SK-N-SH (cell line): ENCODE measurements at regions not wholly inside any gene's neighbourhood (a gene's known extent, or its start where the extent isn't known, plus 50 kb on each side); places are given as distances from the start of the nearest gene placed in this dataset.

ENCODE experiments used
- CTCF ChIA-PET: fragments of 300-600, 350-600 bp; formaldehyde crosslinking; extraction: SDS; loops from one replicate; lab custom pipeline; 2021; lab: Yijun Ruan, JAX
- POLR2A ChIA-PET: fragments of 350-600 bp; sonication (Branson Sonifier 250); formaldehyde crosslinking; extraction: SDS; loops from one replicate; lab custom pipeline; 2020; ENCODE audit warnings: antibody characterized with exemption, inconsistent platforms; lab: Yijun Ruan, JAX
- DNase-seq: peaks from one replicate; pipeline ENCODE4 v3.0.0; 2012
- H2AFZ ChIP-seq: fragments of 200-600 bp; sonication (generic); 2 replicates; pipeline ENCODE4 v1.8.1; 2016; ENCODE audit warnings: antibody characterized with exemption, mild to moderate bottlenecking, low read depth
- H3F3A ChIP-seq: fragments of 200-600 bp; sonication (generic); replicated peaks from 2 replicates; pipeline ENCODE3; 2016; ENCODE audit warnings: antibody characterized with exemption, mild to moderate bottlenecking; ENCODE audit not compliant: insufficient read depth
- H3K27ac ChIP-seq, 2 experiments: fragments of 200-500 bp in 1 of 2; fragments of 200-600 bp in 1 of 2; sonication (Bioruptor generic) in 1 of 2; sonication (generic), shearing (Covaris generic) in 1 of 2; 2 replicates each; pipeline versions ENCODE4 v1.5.1 to v1.6.1; 2014 to 2016; ENCODE audit warnings: low read depth in 2 of 2, inconsistent platforms in 1 of 2, low read length in 1 of 2, mild to moderate bottlenecking in 1 of 2, mixed read lengths in 1 of 2
- H3K27me3 ChIP-seq: fragments of 200-600 bp; sonication (generic), shearing (Covaris generic); 2 replicates; pipeline ENCODE4 v1.6.1; 2016; ENCODE audit warnings: mixed run types; ENCODE audit not compliant: insufficient read depth
- H3K36me3 ChIP-seq, 2 experiments: fragments of 200-500 bp in 1 of 2; fragments of 200-600 bp in 1 of 2; sonication (Bioruptor generic) in 1 of 2; sonication (generic) in 1 of 2; replicated peaks in 1 of 2; 2 replicates each; pipeline versions ENCODE3 to v1.5.1; 2014 to 2016; ENCODE audit warnings: low read length in 1 of 2, mild to moderate bottlenecking in 1 of 2; ENCODE audit not compliant: insufficient read depth in 2 of 2, control insufficient read depth in 1 of 2
- H3K4me1 ChIP-seq, 2 experiments: fragments of 200-500 bp in 1 of 2; fragments of 200-600 bp in 1 of 2; sonication (Bioruptor generic) in 1 of 2; sonication (generic), shearing (Covaris generic) in 1 of 2; 2 replicates each; pipeline versions ENCODE4 v1.5.1 to v1.6.1; 2014 to 2016; ENCODE audit warnings: low read depth in 1 of 2, low read length in 1 of 2, mixed run types in 1 of 2; ENCODE audit not compliant: insufficient read depth in 2 of 2, control insufficient read depth in 1 of 2
- H3K4me2 ChIP-seq: fragments of 200-600 bp; sonication (generic), shearing (Covaris generic); 2 replicates; pipeline ENCODE4 v1.6.1; 2017; ENCODE audit warnings: mixed run types
- H3K4me3 ChIP-seq, 2 experiments: fragments of 200-500 bp in 1 of 2; fragments of 200-600 bp in 1 of 2; sonication (Bioruptor generic) in 1 of 2; sonication (generic), shearing (Covaris generic) in 1 of 2; 2 replicates each; pipeline versions ENCODE4 v1.5.1 to v1.8.1; 2014 to 2016; ENCODE audit warnings: low read depth in 2 of 2, inconsistent platforms in 1 of 2, low read length in 1 of 2, mild to moderate bottlenecking in 1 of 2, mixed read lengths in 1 of 2, moderate library complexity in 1 of 2
- H3K79me2 ChIP-seq: fragments of 200-600 bp; sonication (generic); 2 replicates; pipeline ENCODE4 v1.8.1; 2017; ENCODE audit warnings: mild to moderate bottlenecking; ENCODE audit not compliant: insufficient read depth
- H3K9ac ChIP-seq: fragments of 200-600 bp; sonication (generic); 2 replicates; pipeline ENCODE4 v1.6.1; 2017; ENCODE audit warnings: mixed run types
- H3K9me2 ChIP-seq: fragments of 200-600 bp; sonication (generic); 2 replicates; pipeline ENCODE4 v1.6.1; 2017; ENCODE audit warnings: mixed run types
- H3K9me3 ChIP-seq: fragments of 200-600 bp; sonication (generic); 2 replicates; pipeline ENCODE4 v1.6.1; 2017; ENCODE audit warnings: mixed run types, mild to moderate bottlenecking, moderate library complexity
- H4K20me1 ChIP-seq: fragments of 200-600 bp; sonication (generic); 2 replicates; pipeline ENCODE4 v1.6.1; 2017; ENCODE audit warnings: mild to moderate bottlenecking, mixed run types; ENCODE audit not compliant: insufficient read depth
- CHD2 ChIP-seq: fragments of 150-350 bp; IDR thresholded peaks from 2 replicates; pipeline ENCODE4 v1.6.1; 2018; ENCODE audit warnings: low read length; ENCODE audit not compliant: partially characterized antibody
- CTCF ChIP-seq: fragments of 200-600 bp; sonication (generic); IDR thresholded peaks from 2 replicates; pipeline ENCODE4 v1.6.1; 2017; ENCODE audit warnings: antibody characterized with exemption, mild to moderate bottlenecking, moderate library complexity
- ELF1 ChIP-seq: IDR thresholded peaks from 2 replicates; pipeline ENCODE4 v1.4.0; 2012
- EP300 ChIP-seq, 2 experiments: IDR thresholded peaks; 2 replicates each; pipeline versions ENCODE4 v1.4.0 to v1.6.1; 2012; ENCODE audit warnings: borderline replicate concordance in 1 of 2, low read depth in 1 of 2, low read length in 1 of 2
- EZH2phosphoT487 ChIP-seq: fragments of 200-600 bp; sonication (generic); IDR thresholded peaks from 2 replicates; pipeline ENCODE4 v1.6.1; 2017; ENCODE audit warnings: low read depth, mixed run types, mild to moderate bottlenecking, antibody characterized with exemption, moderate library complexity, borderline replicate concordance
- FOXJ3 ChIP-seq: sonication (generic); formaldehyde crosslinking; IDR thresholded peaks from 2 replicates; pipeline ENCODE4 v1.5.1; 2020; ENCODE audit warnings: mild to moderate bottlenecking, missing genetic modification reagents
- FOXM1 ChIP-seq: IDR thresholded peaks from 2 replicates; pipeline ENCODE4 v1.4.0; 2012; ENCODE audit warnings: low read depth, mild to moderate bottlenecking
- IRF3 ChIP-seq: fragments of 150-350 bp; IDR thresholded peaks from 2 replicates; pipeline ENCODE4 v1.6.1; 2016; ENCODE audit warnings: mild to moderate bottlenecking, low read depth, low read length
- MEF2A ChIP-seq: IDR thresholded peaks from 2 replicates; pipeline ENCODE4 v1.4.0; 2012; ENCODE audit warnings: low read depth, borderline replicate concordance
- MXI1 ChIP-seq: IDR thresholded peaks from 2 replicates; pipeline ENCODE4 v1.6.1; 2012; ENCODE audit warnings: mild to moderate bottlenecking, low read depth, low read length, improper control_type of control experiment
- NFIC ChIP-seq: IDR thresholded peaks from 2 replicates; pipeline ENCODE4 v1.4.0; 2012; ENCODE audit warnings: borderline replicate concordance
- PBX3 ChIP-seq: IDR thresholded peaks from 2 replicates; pipeline ENCODE4; 2012
- POLR2AphosphoS5 ChIP-seq: IDR thresholded peaks from 2 replicates; pipeline ENCODE4 v1.6.1; 2012; ENCODE audit warnings: low read depth, low read length
- SMC3 ChIP-seq: IDR thresholded peaks from 2 replicates; pipeline ENCODE4 v1.6.1; 2012; ENCODE audit warnings: low read depth, low read length, improper control_type of control experiment
- TAF1 ChIP-seq: IDR thresholded peaks from 2 replicates; pipeline ENCODE4 v1.6.1; 2012; ENCODE audit warnings: low read depth, mild to moderate bottlenecking, low read length, moderate library complexity, borderline replicate concordance
- TCF12 ChIP-seq: IDR thresholded peaks from 2 replicates; pipeline ENCODE4 v1.4.0; 2012
- USF1 ChIP-seq: IDR thresholded peaks from 2 replicates; pipeline ENCODE4 v1.4.0; 2012; ENCODE audit warnings: low read depth, borderline replicate concordance
- WGBS: methylation state at CpG from one replicate; pipeline ENCODE4 v1.1.6; 2017; ENCODE audit warnings: low lambda C conversion rate; 5-methylcytosine and 5-hydroxymethylcytosine counted together

DNA sequence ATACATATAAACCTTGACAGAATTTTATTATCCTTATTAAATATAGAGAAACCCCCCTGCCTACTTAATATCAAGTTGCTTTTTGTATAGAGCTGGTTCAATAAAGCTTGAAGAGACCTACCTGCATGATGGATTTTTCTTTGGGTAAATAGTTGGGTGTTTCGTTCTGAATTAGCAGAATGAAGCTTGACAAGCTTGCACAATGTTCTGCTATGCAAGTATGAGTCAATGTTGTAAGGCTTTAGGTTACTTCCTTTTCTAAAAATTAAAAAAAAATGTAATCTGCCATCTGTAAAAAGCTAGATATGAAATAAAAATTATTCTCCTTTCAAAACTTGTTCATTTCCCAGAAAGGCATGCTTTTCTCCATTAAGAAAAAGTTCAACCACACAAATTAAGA is 1662.6 kb upstream of the SEL1L start:
- Histone ChIP-seq H3K4me2 (no peak overlapping the region), H4K20me1 (no peaks in the 10 kb centered on the region), H3K4me3 (no peak overlapping the region), H3K4me1 (no peaks in the 10 kb centered on the region), H3F3A (no peaks in the 10 kb centered on the region), H3K9me3 (no peaks in the 10 kb centered on the region), H3K36me3 (no peaks in the 10 kb centered on the region), H3K9ac (no peak overlapping the region), H3K79me2 (no peaks in the 10 kb centered on the region)
- no peak for DNase-seq
- ChIA-PET POLR2A (no interaction called here), CTCF (no interaction called here)
- WGBS, result 4% methylated on average over 1 of the region's 1 CpG
- TF ChIP-seq POLR2AphosphoS5 (no peak), PBX3 (no peak), IRF3 (no peak), MXI1 (no peak), MEF2A (no peak), CTCF (no peak), TAF1 (no peak), ELF1 (no peak), FOXJ3 (CRISPR knock-in tag) (no peak), USF1 (no peak), EP300 (IDR thresholded peaks at IDR 0.05; ENCODE audit: borderline replicate concordance in 1 of 2, low read depth in 1 of 2, low read length in 1 of 2) (no peak), FOXM1 (no peak), NFIC (no peak), EZH2phosphoT487 (no peak)
- TF ChIP-seq, all 33 proteins: peak for 0
- H2AFZ ChIP-seq, result no peak overlapping the region
- no peaks in the 10 kb centered on the region for H3K27me3 ChIP-seq
- no peak overlapping the region for H3K27ac ChIP-seq
- H3K9me2 ChIP-seq, result no peaks in the 10 kb centered on the region; the same call in 1 of the 2 replicates

DNA sequence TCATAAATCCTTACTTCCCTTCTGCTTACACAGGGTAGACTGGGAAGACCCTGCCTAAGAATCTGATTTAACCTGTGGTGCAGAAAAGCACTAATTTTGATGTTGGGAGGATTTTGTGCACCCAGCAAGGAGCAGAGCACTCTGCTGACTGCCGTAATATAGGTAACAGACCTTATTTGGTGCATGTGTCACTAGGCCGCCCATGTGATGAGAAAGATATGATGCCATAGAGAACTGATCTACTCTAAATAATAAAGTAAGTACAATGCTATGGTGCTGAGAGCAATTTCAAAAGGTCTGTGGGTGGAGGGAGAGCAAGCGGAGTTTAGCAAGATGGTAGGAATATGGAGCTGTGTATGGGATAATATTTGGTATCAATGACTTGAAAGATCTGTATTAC is 1663.6 kb upstream of the SEL1L start:
- POLR2A ChIA-PET, result no interaction called here
- CTCF ChIA-PET, result no interaction called here
- no peak overlapping the region for H3K4me3 ChIP-seq
- H2AFZ ChIP-seq, result no peak overlapping the region
- H3K79me2 ChIP-seq, result no peaks in the 10 kb centered on the region
- WGBS, result 14% methylated on average over 3 of the region's 3 CpGs
- no peaks in the 10 kb centered on the region for H3K36me3 ChIP-seq
- no peak overlapping the region for H3K4me2 ChIP-seq
- H3K27ac ChIP-seq, result no peak overlapping the region
- no peaks in the 10 kb centered on the region for H3K4me1 ChIP-seq
- no peak for TF ChIP-seq EZH2phosphoT487
- TF ChIP-seq CHD2, result no peak
- no peak for TF ChIP-seq TCF12
- no peak for TF ChIP-seq USF1
- no peak for TF ChIP-seq SMC3
- TF ChIP-seq EP300 (IDR thresholded peaks at IDR 0.05; ENCODE audit: borderline replicate concordance in 1 of 2, low read depth in 1 of 2, low read length in 1 of 2), result no peak
- TF ChIP-seq TAF1, result no peak
- H3F3A ChIP-seq, result no peaks in the 10 kb centered on the region
- no peak overlapping the region for H3K9ac ChIP-seq
- DNase-seq, result no peak
- H4K20me1 ChIP-seq, result no peaks in the 10 kb centered on the region
- H3K9me3 ChIP-seq, result no peaks in the 10 kb centered on the region
- H3K9me2 ChIP-seq, result no peaks in the 10 kb centered on the region; the same call in 1 of the 2 replicates
- no peaks in the 10 kb centered on the region for H3K27me3 ChIP-seq
